ENCODE measurements at regions not wholly inside any gene's neighbourhood (a gene's known extent, or its start where the extent isn't known, plus 50 kb on each side); places are given as distances from the start of the nearest gene placed in this dataset.

DNA sequence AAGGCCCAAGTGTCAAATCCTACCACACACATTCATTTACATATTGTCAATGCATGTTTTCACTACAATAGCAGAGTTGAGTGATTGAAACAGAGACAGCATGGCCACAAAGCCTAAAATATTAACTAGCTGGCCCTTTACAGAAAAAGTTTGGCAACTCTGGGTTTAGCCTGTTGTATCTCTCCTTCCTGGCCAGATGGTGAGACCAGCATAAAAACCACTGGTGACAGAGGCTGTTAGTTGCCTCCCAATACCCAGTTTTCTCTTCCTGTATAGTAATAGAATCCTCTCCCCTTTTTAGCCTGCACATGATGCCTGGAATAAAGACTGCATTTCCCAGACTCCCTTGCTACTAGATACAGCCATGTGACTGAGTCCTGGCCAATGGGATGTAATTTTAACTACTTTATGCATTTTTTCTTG, 100.0 kb upstream of the TAB2 start:
- TF ChIP-seq, protein P1, sequence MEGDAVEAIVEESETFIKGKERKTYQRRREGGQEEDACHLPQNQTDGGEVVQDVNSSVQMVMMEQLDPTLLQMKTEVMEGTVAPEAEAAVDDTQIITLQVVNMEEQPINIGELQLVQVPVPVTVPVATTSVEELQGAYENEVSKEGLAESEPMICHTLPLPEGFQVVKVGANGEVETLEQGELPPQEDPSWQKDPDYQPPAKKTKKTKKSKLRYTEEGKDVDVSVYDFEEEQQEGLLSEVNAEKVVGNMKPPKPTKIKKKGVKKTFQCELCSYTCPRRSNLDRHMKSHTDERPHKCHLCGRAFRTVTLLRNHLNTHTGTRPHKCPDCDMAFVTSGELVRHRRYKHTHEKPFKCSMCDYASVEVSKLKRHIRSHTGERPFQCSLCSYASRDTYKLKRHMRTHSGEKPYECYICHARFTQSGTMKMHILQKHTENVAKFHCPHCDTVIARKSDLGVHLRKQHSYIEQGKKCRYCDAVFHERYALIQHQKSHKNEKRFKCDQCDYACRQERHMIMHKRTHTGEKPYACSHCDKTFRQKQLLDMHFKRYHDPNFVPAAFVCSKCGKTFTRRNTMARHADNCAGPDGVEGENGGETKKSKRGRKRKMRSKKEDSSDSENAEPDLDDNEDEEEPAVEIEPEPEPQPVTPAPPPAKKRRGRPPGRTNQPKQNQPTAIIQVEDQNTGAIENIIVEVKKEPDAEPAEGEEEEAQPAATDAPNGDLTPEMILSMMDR (IDR thresholded peaks at IDR 0.05), result no peak
- TF ChIP-seq ZFX (IDR thresholded peaks at IDR 0.05; ENCODE audit: borderline replicate concordance), result no peak
